HG03460 (cell line): ENCODE measurements at regions not wholly inside any gene's neighbourhood (a gene's known extent, or its start where the extent isn't known, plus 50 kb on each side); places are given as distances from the start of the nearest gene placed in this dataset.

ENCODE experiments used
- ATAC-seq: cut with Tn5 transposase; IDR thresholded peaks from one replicate; pipeline ENCODE4 v1.9.1; 2021; ENCODE audit not compliant: unreplicated experiment

DNA sequence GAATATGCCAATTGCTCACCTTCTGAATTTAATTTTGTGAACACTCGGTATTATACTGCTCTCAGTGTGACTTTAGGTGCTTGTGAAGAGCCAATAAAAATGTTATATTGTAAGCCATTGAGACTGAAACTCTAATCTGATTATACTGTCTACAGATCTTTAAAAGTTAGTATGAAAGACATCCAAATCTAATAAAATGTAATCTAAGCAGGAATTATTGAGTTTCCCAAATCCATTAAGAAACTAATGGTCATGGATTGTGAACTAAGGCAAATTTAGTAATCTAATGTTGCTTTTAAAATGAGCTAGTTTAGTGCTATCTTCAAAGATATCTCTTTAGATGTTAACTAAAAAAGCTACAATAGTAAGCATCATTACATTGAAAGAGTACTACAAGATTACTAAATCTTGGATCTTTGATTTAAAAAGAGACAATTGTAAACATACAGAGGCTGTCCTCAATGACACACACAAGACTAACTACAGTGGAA, 1132.4 kb upstream of the B3GALT2 start:
- ATAC-seq = no peak

- ATAC-seq = no peak
Measured at GRCh38 chr1:194309697-194310096, 1123.3 kb upstream of the B3GALT2 start.

DNA sequence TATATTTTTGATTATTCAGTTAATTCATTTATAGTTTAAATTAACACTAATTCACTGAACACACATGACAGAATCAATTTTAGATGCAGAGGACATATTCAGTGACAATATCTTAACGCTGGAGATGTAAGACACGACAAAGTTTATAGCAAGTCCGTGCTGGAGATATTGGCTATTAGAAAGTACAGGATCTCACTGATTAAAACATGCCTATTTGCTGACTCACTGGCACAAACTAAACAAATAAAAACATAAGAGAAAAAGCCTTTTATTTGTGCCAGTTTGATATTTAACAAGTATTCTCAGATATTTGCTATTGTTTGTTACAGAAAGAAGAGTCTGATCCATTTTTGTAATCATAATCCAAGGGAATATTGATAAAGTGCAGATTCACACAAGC, 1122.9 kb upstream of the B3GALT2 start:
- ATAC-seq = no peak

- no peak for ATAC-seq
Measured at GRCh38 chr1:194300776-194301175, 1114.4 kb upstream of the B3GALT2 start.

GRCh38 chr1:194300340-194300739, 1113.9 kb upstream of the B3GALT2 start:
- ATAC-seq = no peak

DNA sequence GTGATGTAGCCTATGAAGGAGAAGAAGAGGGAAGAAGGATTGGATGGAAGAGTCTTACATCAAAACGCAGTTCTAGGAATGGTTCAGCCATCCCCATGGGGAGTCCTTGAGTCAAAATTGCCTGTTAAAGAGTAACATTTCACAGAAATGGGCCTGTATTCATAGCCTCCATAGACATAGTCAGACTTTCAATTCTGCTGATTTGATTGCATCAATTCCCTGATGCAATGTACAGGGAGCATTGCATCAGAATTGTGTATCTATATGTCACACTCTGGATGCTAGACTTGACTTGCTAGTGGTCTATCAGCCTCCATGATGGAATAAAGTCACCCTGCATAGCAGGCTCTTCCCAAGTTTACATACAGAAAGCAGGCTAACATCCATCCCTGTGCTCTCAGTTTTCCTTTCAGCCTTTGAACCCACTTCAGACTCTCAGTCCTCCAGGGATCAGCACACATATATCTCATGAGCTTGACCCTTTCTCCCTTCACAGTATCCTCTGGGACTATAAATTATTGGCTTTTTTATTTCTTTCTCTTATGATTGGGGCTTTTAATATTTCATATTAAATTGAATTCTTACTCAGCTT, 1111.7 kb upstream of the B3GALT2 start:
- no peak for ATAC-seq

- ATAC-seq = no peak
Measured at GRCh38 chr1:194297094-194297493, 1110.7 kb upstream of the B3GALT2 start.

DNA sequence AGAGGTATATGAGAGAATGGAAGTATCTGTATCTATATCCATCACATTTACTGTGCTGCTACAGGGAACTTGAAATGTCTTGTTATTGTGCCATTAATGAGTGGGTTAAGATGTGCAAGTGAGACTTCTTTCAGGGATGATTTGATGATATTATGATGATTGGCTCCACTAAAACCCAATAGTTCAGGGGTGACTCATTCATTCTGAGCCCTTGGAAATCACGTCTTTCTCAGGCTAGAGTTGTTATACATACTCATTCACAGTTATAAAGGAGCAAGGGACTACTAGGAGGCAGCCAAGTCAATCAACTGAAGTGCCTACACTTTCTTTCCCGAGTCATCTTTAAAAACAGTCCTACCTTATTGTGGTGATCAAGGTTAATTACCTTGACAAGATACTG, 1109.8 kb upstream of the B3GALT2 start:
- ATAC-seq = no peak

- peak; percentile 86 for ATAC-seq
Measured at GRCh38 chr1:194295685-194296084, 1109.3 kb upstream of the B3GALT2 start.

DNA sequence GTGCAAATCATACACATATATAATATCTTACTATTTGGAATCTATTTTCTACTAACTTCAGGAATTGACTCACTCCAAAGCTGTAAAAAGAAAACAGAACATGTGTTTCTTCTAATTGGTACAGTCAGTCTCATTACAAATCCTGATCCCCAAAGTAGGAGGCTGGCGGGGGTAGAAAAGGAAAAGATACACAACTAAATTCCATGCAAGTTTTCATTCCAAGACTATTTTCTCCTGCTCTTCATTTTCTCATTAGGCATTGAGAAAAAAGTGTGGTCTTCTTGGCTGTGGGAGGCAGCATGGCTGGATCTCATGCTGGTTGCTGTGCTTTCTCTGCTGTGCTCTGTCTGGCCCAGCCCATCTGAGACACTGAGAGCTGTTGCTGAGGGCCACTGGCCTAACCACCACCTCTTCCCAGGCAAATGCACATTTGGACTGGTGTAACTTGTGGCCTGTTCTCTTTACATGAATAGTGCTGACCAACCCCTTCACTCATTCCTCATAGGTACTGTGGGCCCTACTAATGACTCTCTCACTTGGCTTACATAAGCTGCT, 1107.5 kb upstream of the B3GALT2 start:
- no peak for ATAC-seq

GRCh38 chr1:194292966-194293365, 1106.6 kb upstream of the B3GALT2 start:
- no peak for ATAC-seq

GRCh38 chr1:194289569-194290266, 1103.3 kb upstream of the B3GALT2 start:
- ATAC-seq = peak; percentile 96

GRCh38 chr1:194288238-194288637, 1101.8 kb upstream of the B3GALT2 start:
- no peak for ATAC-seq

DNA sequence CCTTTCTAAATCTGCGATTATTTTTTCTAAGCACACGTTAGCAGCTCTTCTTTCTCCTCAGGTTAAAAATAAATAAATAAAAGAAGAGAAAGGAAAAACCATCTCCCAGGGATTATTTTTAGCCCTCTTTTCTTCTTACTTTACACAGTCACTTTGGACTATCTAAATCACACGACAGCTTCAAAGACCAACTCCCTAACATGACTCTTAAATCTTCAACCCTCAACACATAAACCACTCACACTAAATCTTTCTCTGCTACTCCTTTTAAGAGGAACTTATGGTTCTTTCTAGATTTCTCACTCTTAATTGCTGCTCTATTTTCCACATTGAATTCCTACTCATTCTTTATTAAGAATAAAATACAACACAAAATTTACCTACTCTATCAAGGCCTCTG, 1095.0 kb upstream of the B3GALT2 start:
- ATAC-seq = no peak

GRCh38 chr1:194280463-194280862, 1094.0 kb upstream of the B3GALT2 start:
- no peak for ATAC-seq

- peak; percentile 68 for ATAC-seq
Measured at GRCh38 chr1:194279975-194280374, 1093.6 kb upstream of the B3GALT2 start.

DNA sequence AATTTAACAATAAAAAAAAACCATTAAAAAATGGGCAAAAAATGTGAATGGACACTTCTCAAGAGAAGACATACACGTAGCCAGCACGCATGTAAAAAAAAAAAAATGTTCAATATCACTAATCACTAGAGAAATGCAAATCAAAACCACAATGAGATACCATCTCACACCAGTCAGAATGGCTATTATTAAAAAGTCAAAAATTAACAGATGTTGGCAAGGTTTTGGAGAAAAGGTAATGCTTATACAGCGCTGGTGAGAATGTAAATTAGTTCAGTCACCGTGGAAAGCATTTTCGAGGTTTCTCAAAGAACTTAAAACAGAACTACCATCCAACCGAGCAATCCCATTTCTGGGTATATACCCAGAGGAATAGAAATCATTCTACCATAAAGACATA, 1091.5 kb upstream of the B3GALT2 start:
- ATAC-seq = peak; percentile 62

DNA sequence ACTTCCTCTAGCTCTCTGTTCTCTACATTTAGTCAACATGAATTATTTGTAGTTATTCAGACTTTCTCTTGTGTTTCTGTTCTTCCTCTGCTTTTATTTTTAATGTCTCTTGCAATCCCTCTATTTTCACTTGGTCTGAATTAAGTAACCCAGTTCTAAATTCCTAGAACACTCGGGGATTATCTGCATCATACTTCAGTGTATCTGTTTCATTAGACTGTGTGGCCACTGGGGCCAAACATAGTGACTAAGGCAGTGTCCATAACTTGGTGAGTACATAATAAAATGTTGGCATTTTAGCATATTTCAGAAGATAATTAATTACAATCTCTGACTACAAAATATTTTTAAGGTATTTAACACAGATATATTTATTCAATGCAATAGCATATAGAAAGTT, 1087.2 kb upstream of the B3GALT2 start:
- no peak for ATAC-seq

- ATAC-seq = no peak
Measured at GRCh38 chr1:194268839-194269238, 1082.4 kb upstream of the B3GALT2 start.

DNA sequence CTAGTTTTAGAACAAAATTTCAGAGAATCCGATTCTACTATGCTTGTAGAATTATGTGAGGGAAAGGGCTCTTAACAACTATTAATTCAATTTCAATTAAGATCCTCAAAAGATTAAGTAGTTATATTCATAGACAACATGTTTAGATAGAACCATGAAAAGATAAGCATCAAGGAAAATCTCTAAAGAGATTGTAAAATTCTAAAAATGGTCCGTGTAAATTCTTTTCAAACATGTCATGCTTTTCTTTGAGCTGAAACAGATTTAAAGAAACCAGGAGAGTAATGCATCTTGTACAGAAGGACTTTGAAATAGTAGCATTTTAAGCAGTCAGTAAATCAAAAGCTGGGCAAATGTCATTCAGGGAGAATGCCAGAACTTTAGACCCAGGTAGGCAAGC, 1080.6 kb upstream of the B3GALT2 start:
- no peak for ATAC-seq

DNA sequence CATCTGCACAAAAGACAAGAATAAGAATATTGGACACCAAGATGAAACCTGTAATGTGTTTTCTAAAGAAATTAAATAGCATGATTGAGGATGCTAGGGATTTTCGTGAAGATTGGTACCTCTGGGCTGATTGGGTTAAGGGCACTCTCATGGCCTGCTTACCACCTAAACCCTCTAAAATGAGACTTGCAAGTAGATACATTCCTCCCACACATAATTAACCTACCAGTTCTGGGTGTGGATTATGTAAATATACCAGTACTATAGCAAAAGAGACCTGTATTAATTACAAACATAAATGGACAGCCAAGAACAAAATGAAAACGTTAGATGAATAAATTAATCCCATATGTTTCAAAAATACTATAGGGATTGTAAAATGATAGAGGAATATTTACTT, 1069.6 kb upstream of the B3GALT2 start:
- no peak for ATAC-seq

DNA sequence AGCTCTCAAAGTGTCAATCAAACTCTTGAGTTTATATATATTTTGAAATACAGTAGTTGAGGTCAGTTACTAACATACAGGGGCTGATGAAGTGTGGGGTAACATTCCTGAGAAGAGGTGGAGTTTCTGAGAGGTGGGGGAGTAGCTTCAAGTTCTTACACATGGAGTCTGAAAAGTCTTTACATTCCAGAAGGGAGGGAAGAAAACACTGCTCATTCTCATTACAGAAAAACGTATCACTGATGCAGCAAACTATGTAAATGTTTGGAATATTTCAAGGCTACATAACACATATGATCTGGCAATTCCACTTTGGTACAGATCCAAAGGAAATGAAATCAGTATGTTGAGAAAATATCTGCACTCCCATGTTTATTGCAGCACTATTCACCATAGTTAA, 1065.8 kb upstream of the B3GALT2 start:
- ATAC-seq = no peak
